HG02870 (cell line): ENCODE measurements at regions not wholly inside any gene's neighbourhood (a gene's known extent, or its start where the extent isn't known, plus 50 kb on each side); places are given as distances from the start of the nearest gene placed in this dataset.

Source experiments
- ATAC-seq: cut with Tn5 transposase; IDR thresholded peaks from one replicate; pipeline ENCODE4 v1.9.1; 2021; ENCODE audit warnings: mild to moderate bottlenecking, moderate library complexity; ENCODE audit not compliant: unreplicated experiment

DNA sequence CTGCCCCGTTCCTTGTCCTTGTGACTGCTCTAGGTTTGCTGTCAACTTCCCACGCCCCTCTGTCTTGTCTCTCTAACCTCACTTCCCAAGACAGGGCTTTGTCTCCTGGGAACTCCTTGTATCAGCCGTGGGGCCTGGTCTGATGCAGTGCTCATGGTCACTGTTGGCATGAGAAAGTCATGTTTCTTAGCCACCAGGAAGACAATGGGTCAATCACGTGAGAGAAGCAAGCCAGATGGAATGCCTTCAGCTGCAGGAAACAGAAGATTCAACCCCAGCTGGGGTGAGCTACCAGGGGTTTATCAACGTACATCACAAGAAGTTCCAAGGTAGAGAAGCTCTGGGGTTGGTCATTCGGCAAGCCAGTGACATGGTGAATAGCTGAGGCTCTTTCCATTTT lies 116.6 kb downstream of the IRF8 start:
- ATAC-seq = no peak

DNA sequence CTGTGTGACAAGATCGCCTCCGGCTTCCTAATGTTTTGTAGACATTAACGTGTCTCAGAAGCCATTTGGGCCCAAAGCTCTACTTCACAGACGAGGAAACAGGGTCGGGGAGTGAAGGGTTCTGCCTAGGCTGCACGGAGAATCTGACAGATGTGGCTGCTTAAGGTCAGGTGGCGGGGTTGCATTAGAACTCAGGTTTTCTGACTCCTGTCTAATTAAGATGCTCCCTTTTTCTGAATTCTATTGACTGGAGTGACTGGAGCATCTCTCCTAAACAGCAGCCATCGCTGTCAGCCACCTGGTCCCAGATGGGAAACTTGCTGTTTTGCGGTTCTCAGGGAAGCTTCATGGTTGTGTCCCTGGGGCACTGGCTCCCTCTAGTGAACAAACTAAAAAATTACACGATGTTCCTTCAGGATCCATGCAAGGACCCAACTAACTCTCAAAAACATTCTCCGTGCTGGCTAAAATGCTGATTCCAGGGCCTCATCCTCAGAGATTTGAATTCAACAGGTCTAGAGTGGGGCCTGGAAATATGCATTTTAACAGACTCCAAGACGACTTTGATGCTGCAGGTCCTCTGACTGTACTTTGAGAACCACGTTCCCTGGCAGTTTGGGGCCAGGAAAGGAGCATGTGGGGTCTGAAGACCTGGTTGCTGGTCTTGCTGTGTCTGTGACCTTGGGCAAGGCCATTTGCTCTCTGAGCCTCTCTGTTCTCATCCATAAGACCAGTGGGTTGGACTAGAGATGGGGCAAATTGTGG lies 117.4 kb downstream of the IRF8 start:
- ATAC-seq = no peak

DNA sequence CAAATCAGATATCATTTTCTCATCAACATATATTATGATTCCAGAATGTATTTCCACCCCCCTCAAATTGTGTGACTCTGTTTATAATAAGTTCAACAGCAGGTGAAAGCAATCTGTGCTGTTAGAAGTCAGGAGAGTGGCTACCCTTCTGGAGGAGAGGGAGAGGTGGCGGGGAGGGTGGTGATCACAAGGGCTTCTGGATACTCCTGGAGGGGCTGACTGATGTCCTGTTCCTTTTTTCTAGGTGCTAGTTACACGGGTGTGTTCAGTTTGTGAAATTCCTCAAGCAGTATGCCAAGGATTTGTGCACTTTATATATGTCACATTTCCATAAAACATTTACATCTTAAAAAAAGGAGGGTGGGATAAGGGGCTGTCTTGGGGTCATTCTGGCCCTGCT lies 119.1 kb downstream of the IRF8 start:
- no peak for ATAC-seq

DNA sequence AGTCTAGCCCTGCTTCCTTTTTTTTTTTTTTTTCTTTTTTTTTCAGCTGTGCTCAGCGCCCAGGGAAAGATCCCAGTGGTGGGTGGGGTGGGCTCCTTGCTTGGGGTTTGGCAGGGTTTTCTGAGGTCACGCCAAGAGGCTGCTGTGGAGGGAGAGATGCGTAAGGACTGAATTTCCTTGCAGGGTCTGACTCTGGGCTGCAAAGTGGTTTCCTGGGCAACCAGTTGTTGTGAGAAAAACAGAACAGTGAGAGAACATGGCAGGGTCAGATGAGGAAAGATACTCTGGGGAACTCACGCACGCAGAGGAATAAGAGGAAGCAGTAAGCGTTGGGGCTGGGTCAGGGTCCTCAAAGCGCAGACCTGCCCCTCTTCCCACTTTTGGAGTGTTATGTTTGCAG lies 119.5 kb downstream of the IRF8 start:
- no peak for ATAC-seq

DNA sequence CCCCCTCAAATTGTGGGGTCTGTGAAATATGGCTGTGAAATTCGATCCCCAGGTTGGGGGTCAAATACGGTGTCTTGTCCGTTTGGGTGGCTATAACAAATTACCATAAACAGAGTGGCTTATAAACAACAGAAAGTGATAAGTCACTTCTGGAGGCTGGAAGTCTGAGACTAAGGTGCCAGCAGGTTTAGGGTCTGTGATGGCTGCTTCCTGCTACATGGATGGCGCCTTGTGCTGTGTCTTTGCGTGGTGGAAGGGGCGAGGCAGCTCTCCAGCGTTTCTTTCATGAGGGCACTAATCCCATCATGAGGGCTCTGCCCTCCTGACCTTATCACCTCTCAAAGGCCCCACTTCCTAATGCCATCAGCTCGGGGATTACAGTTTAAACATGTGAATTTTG lies 120.0 kb downstream of the IRF8 start:
- no peak for ATAC-seq

DNA sequence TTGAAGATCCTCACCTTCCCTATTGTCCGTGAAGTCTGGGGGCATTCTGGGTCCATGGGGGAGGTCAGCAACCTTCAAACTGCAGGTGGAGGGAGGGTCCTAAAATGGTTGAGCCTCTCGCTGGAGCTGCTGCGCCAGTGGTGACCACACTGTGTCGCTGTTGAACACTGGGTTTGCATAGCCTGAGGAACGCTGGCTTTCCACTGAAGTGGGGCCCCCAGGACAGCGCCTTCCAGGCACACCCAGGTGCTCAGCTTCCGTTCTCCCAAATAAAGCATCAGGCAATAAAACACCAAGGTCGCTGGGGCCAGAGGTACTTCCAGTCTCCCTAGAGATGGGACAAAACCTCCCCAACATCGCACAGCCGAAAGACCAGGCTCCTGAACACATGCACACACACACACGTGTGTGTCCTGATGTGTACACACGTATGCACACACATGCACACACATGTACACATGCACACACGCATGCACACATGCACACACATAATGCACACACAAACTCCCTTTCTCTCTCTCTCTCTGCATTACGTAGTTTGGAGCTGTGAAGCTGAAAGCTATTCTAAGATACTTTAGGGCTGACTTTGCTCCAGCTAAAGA lies 120.6 kb downstream of the IRF8 start:
- ATAC-seq = no peak

DNA sequence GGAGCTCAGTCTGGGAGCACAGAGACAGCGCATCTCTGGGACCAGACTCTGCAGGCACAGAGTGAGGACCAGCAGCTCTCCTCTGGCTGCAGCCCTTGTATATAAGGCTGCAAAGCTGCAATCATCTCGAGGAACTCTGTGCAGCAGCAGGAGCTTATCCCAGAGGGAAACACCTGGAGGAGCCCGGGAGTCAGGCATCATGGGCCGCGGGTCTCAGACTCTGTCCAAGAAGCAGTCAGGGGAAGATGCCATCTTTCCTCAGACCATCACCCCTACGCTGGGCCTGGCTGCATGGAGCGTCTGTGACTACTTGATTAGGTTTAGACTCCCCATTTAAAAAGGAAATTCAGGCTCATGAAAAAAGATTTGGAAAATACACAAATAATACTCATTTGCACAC lies 122.0 kb downstream of the IRF8 start:
- ATAC-seq = no peak

DNA sequence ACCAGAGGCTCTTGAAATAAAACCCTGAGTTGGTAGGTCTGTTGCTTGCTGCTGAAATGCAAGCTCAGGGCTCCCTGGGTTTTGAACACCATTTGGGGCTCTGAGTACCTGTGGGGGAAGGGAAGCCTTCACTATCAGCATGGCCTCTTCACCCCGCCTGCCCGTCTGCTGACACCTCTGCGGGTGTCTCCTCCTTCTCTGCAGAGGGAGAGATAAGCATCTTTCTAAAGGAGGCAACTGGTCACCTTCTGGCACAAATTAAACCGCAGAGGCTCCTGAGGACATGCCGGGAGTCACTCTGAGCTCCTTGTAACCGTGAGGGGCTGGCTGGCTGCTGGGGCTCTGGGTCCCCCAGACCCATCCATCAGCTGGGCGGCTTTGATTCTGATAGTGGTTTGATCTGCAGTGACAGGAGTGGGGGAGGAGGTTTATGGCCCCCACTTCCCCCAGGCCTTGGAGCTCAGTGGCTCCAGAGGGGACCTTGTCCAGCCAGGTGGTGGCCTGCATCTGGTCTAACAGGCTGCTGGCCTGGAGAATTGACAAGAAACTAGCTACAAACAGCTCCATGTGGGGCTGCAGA lies 123.5 kb downstream of the IRF8 start:
- ATAC-seq = no peak

DNA sequence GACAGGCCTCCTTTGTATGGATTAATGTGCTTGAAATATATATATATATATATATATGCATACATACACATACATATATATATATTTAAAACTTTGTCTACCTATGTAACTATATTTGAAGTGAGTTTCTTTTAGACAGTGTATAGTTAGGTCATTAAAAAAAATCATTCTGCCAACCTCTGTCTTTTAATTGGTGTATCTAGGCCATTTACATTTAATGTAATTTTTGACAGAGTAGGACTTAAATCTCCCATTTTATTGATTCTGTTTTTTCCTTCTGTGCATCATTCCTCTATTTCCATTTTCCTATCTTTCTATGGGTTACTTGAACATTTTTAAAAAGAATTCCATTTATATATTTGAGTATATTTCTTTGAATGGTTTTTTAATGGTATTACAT lies 125.2 kb downstream of the IRF8 start:
- no peak for ATAC-seq

DNA sequence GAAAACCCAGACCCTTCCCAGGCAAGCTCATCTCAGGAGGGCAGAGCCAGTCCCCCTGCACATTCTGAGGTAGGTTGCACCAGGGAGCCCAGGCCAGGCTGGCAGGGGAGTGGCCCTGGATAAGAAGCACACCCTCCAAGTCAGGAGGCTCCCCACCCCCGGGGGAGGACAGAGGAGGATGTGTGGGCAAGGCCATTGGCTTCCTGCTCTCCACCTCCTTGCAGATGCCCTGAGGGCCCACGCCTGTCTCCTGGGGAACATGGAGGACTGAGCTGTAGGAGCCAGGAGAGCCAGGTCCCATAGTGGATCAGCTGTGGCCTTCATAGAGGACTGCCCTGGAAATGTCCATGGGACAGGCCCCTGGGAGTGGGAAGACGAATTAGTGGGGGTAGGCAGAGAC lies 126.7 kb downstream of the IRF8 start:
- no peak for ATAC-seq

DNA sequence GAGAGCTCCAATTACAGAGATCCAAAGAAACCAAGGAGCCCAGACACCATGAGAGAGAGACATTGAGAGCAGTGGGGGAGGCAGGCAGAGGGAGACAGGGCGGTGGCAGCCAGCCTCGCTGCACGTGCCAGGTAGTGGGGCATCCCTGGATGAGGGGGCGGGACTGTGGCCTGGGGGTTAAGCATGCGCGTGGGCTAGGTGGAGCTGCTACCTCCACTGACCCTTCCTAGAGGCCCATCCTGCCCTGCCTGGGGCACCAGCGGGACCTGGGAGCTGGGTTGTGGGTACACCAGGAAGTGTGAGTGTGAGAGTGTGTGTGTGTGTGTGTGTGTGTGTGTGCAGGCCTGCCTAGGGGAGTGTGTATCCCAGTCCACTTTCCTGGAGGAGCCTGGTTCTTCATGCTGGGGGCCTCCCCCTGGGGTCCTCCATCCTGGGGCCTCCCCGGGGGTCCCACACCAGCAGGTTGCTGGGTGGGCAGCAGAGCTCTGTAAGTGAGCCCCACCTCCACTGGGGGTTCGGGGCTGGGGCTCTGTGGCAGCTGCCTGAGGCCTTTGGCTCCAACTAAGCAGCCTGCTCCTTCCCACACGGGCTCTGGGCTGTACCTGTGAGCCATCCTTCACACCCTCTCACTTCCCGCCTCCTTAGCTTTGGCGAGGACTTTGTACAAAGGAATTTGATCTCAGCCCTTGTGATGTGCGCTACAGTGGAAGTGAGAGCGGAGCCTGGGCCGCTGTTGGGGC lies 127.4 kb downstream of the IRF8 start:
- no peak for ATAC-seq

DNA sequence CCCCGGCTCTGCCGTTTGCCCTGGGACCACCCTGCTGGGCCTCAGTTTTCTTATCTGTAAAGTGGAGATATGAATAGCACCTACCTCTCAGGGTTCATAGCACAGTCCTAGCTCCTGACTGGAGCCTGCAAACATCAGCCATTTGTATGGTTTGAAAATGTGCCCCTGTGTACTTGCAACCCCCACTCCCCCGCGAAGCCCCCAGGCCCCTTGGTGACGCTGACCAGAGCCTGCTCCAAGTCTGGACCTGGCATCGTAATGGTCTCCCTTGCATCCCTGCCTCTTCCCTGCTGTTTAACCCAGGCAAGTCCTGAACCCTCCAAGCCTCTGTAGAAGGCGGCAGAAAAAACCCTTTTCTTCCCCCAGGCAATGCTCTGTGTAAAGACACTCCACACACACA lies 128.0 kb downstream of the IRF8 start:
- ATAC-seq = no peak

DNA sequence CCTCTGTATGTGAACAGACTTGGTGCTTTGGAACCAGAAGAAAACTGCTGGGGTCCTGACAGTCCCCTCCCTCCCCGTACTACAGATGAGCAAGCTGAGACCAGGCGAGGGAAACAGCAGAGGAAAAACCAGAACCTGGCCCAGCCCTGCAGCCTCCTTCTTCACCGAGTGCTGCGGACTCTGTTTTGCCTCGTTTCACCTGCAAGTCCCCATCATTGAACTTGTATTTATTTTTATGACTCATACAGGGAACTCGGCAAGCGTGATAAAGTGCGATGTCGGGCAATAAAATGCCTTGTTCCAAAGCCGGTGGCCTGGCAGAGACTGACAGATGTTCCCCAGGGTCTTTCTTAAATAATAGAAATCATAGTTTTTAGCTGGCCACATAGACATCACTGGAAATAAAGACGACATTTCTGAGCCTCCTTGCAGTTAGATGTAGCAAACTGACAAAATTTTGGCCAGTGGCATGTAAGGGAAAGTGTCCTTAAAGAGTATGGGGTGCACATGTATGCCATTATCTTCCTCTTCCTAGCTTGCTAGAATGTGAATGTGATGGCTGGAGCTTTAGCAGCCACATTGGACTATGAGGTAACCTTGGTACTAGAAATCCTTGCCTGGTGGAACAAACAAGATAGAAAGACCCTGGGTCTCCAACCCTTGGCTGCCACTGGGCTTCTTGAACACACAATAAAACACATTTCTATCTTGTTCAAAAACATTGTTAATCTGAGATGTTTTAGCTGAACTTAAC lies 128.6 kb downstream of the IRF8 start:
- ATAC-seq = no peak

DNA sequence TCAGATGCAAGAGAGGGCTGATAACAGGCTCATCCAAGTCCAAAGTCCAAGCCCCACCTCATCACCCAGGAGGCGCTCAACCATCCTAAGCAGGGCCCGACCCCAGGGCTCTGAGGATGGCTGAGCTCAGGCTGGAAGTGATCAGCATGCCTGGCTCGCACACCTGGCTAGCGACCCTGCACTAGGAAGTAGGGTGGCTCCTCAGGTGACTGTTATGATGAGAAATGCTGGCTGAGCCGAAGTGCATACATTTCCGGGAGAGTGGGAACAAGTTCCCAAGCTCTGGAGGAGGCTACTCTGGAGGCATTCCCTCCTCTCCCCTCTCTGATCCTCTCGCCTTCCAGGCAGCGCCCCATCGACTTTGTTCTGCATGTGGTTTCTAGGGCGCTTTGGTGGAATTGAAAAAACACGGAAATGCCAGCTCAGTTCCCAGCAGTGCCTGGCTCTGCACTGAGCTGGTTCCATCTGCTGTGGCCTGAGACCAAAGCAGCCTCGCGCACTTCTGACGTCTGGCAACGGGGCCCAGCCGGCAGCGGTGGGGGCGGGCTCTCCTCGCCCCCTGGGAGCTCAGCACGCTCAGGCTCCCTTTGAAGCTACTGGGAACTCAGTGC lies 130.3 kb downstream of the IRF8 start:
- no peak for ATAC-seq

DNA sequence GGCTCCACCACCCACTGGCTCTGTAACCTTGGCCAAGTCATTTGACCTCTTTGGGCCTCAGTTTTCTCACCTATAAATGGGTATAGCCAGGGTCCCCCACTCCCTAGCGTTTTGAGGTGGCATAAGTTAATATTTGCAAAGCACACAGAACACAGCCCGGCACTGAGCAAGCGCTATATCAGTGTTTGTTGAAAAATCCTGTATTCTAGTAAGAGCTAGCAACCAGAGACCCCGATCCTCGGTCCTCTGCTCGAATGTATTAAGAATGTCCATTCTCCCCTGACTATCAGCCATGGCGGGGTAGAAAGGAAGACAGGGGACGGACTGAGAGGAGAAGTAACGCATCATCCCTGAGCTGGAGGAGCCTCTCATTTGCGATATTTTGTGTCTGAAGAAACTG lies 131.2 kb downstream of the IRF8 start:
- ATAC-seq = no peak

DNA sequence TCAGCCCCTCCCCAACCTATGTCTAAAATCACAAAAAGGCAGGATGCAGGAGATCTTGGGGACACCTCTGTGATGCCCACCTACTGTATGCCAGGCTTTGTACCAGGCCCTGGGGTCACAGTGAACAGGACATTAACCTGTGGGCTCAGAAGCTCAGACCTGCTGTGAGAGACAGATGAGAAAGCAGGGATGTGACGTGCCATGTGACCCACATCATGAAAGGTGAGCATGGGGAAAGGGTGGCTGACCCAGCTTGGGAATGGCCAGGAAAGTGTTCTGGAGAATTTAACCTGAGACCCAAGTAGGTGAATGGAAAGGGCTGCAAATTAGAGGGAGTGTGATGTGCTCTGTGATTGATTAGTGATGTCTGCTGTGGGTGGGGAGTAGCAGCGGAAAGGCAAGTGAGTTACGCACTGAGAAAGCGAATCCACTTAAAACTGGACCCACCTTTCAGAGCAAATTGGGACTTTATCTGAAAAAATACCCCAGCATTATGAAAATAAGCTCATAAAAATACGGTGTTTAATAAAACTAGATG lies 132.2 kb downstream of the IRF8 start:
- ATAC-seq = no peak

DNA sequence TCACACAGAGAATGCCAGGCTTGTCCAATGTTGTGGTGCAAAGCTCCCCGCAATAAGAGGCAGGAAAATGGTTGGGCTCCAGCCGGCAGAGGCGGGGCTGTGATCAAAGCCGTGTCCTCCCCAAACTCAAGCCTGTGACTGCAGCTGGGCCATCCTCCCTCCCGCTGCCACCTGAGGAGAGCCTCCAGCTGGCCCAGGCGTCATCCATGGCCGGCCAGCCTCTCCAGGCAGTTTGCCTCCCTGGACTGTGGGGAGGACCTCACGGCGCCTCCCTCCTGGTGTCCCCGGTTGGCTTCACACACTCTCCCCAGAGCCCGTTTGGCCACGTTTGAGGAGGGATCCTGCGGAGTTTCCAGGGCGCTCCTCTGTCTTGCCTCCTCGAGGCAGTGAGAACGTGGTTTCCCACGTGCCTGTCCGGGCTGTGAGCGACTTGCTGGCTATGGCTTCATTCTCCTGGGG lies 134.1 kb downstream of the IRF8 start:
- no peak for ATAC-seq

DNA sequence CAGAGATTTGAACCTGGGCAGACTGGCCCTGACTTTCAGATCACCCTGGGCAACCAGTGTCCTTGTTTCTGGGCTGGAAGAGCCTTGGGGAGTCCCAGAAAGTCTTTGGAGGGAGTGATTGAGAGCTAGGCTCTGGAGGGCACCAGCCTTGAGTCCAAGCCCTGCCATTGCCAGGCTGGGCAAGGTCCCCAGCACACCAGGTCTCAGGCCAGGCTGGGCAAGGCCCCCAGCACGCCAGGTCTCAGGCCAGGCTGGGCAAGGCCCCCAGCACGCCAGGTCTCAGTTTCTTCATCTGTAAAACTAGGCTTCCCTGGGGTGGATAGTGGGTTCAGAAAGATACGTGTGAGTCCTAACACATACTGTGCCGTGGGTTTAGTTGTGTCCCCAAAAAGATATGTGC lies 135.0 kb downstream of the IRF8 start:
- no peak for ATAC-seq

DNA sequence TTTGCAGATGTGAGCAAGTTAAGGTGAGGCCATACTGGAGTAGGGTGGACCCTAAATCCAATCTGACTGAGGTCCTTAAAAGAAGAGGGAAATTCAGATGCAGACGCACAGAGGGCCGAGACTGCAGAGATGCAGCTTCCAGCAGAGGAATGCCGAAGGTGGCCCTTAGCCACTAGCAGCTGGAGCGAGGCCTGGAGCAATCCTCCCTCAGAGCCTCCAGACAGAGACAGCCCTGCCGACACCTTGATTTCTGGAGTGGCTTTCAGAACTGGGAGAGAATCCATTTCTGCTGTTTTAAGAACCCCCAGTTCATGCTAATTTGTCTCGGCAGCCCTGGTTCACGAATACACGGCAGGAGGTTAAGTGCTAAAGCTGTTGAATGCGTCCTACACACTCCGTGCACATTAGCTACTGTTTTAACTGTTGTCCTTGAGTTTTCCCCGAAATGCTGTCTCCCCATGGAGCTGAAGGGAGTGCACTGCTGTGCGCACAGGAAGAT lies 135.5 kb downstream of the IRF8 start:
- no peak for ATAC-seq

DNA sequence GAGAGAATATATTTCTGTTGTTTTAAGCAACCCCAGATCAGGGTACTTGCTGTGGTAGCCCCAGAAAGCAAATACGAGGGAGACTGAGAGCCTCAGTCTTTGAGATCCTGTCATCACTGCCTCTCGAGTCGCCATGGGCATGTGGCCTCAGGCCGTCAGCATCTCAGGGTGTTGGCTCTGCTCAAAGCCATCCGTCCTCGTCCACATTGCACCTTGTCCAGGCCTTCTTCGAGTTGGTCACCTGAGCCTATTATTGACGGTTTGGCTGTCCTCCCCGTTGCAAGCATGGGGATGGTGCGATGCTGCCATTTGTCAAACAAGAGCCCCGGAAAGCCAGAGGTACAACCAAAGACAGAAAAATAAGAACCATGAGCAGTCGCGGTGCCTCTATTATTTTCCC lies 136.9 kb downstream of the IRF8 start:
- ATAC-seq = no peak
